Fibroblast of lung (primary cell): ENCODE measurements at regions not wholly inside any gene's neighbourhood (a gene's known extent, or its start where the extent isn't known, plus 50 kb on each side); places are given as distances from the start of the nearest gene placed in this dataset.

Experiments used
- CTCF ChIP-seq, 2 donors: IDR thresholded peaks in 1 of 2; conservative IDR thresholded peaks in 1 of 2; 1 replicate in 1 of 2; 2 replicates in 1 of 2; pipeline ENCODE4 v1.5.1; 2011 to 2012; ENCODE audit warnings: low read length in 2 of 2, control low read depth in 1 of 2, inconsistent platforms in 1 of 2, low read depth in 1 of 2, mild to moderate bottlenecking in 1 of 2
- EZH2 ChIP-seq: IDR thresholded peaks from 2 replicates; pipeline ENCODE4 v1.5.1; 2012; ENCODE audit warnings: low read length, control low read depth, mild to moderate bottlenecking; ENCODE audit errors: missing control alignments

GRCh38 chr2:8333177-8333831 is 348.6 kb upstream of the ID2 start:
- no peak for TF ChIP-seq CTCF (conservative IDR thresholded peaks at IDR 0.05 in 1 of 2, IDR thresholded peaks at IDR 0.05 in 1 of 2; ENCODE audit: low read depth in 1 of 2, low read length in 2 of 2)
- no peak for TF ChIP-seq EZH2
